ENCODE measurements at regions not wholly inside any gene's neighbourhood (a gene's known extent, or its start where the extent isn't known, plus 50 kb on each side); places are given as distances from the start of the nearest gene placed in this dataset.
"Not testable (repeated sequence)": the region's sequence is repeated elsewhere in the genome, so short reads cannot be mapped to it uniquely, and the experiment has no call there.

DNA sequence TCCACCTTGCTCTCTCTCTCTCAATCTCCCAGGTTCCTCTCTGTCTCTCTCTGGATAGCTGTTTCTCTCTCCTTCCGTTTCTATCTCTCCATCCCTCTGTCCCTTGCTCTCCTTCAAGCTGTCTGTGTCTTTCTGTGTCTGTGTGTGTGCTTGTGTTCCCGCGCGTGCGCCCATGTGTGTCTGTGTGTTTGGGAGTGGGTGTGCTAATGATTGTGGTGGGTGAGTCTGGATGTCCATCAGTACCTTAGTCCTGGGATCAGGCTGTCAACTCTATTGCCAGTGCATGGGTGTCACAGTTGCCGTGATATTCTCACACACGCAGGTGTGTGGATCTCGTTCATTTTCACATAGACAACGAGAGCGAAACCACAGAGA, 1380.6 kb upstream of the DEFB115 start:
- Histone ChIP-seq H3K9me3 (no peaks in the 10 kb centered on the region), H3K4me3 (no peak overlapping the region), H3K27me3 (replicated peaks; ENCODE audit: insufficient read depth) (no peaks in the 10 kb centered on the region), H3K36me3 (no peaks in the 10 kb centered on the region), H3K27ac (no peak overlapping the region), H3K4me1 (replicated peaks) (no peaks in the 10 kb centered on the region)
- WGBS, result 79% methylated on average over 10 of the region's 10 CpGs
- DNase-seq (ENCODE audit: low spot score), result no peak
- intact Hi-C loops (cut with DNase I), result no loop called here
- TF ChIP-seq POLR2A (IDR thresholded peaks at IDR 0.05) (no peak), POLR2AphosphoS5 (IDR thresholded peaks at IDR 0.05) (no peak)
- TF ChIP-seq, protein P1, sequence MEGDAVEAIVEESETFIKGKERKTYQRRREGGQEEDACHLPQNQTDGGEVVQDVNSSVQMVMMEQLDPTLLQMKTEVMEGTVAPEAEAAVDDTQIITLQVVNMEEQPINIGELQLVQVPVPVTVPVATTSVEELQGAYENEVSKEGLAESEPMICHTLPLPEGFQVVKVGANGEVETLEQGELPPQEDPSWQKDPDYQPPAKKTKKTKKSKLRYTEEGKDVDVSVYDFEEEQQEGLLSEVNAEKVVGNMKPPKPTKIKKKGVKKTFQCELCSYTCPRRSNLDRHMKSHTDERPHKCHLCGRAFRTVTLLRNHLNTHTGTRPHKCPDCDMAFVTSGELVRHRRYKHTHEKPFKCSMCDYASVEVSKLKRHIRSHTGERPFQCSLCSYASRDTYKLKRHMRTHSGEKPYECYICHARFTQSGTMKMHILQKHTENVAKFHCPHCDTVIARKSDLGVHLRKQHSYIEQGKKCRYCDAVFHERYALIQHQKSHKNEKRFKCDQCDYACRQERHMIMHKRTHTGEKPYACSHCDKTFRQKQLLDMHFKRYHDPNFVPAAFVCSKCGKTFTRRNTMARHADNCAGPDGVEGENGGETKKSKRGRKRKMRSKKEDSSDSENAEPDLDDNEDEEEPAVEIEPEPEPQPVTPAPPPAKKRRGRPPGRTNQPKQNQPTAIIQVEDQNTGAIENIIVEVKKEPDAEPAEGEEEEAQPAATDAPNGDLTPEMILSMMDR (IDR thresholded peaks at IDR 0.05), result no peak

DNA sequence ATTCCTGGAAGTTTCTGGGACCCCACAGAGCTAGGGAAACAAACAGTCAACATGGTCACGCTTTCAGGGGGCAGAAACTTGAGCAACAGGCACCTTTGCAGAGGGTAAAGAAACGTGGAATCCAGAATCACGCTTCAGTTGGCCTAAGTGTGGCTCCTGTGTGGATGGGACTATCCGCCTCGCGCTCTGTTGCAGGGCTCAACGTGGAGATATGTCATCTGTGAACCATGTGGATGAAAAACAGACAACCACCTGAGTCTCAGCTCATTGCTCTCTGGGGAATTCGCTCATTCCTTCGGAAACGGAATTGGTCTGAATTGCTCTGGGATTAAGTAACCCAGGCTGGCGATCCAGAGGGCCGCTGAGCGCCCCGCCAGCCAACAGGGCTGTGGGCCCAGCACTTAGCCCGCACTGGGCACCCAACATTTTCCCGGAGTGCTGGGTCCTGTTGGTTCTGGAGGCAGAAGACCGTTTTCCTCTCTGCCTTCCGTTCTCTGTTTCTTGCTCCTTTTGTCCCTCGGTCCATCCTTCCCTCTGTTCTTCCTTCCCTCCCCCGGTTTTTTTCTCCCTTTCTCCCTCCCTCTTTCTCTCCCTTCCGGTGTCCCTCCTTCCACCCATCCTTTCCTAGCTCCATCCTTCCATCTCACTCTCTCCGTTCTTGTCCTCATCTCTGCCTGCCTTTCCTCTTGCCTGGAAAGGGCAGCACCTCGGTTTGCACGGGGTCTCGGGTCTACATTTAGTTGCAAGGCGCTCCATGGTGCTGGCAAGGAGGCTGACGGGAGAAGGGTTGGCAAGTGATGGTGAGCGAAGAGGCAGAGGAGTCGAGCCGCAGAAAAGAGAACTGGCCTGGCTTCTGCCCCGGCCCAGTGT, 1379.8 kb upstream of the DEFB115 start:
- intact Hi-C loops (cut with DNase I); H3K9me3 ChIP-seq; DNase-seq (ENCODE audit: low spot score); H3K4me3 ChIP-seq; H3K27ac ChIP-seq; H3K36me3 ChIP-seq; H3K4me1 ChIP-seq (replicated peaks); H3K27me3 ChIP-seq (replicated peaks; ENCODE audit: insufficient read depth): not testable (repeated sequence)
- 54% methylated on average over 31 of the region's 31 CpGs for WGBS

GRCh38 chr20:29878281-29878741, 1379.2 kb upstream of the DEFB115 start:
- no peak overlapping the region for H3K27ac ChIP-seq
- 37% methylated on average over 24 of the region's 24 CpGs for WGBS
- intact Hi-C loops (cut with DNase I), result no loop called here
- H3K9me3 ChIP-seq, result no peaks in the 10 kb centered on the region
- no peaks in the 10 kb centered on the region for H3K27me3 ChIP-seq (replicated peaks; ENCODE audit: insufficient read depth)
- DNase-seq (ENCODE audit: low spot score), result no peak
- H3K4me1 ChIP-seq (replicated peaks), result no peaks in the 10 kb centered on the region
- no peak for TF ChIP-seq POLR2A (IDR thresholded peaks at IDR 0.05)
- no peak for TF ChIP-seq POLR2AphosphoS5 (IDR thresholded peaks at IDR 0.05)
- TF ChIP-seq, protein P1 (IDR thresholded peaks at IDR 0.05), result no peak
- no peak overlapping the region for H3K4me3 ChIP-seq
- H3K36me3 ChIP-seq, result no peaks in the 10 kb centered on the region

- intact Hi-C loops (cut with DNase I), result no loop called here
- DNase-seq (ENCODE audit: low spot score), result no peak
- 45% methylated on average over 24 of the region's 24 CpGs for WGBS
Measured at GRCh38 chr20:29878777-29879442, 1378.6 kb upstream of the DEFB115 start.

DNA sequence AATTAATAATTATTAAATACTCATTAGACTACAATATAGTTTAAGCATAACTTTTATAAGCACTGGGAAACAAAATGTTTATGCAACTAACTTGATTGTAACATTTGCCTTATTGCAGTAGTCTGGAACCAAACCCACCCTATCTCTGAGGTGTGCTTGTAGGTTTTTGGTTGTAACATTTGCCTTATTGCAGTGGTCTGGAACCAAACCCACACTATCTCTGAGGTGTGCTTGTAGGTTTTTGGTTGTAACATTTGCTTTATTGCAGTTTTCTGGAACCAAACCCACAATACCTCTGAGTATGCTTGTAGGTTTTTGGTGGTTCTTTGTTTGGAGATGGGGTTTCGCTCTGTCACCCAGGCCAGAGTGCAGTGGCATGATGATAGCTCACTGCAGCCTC, 1376.4 kb upstream of the DEFB115 start:
- H3K27me3 ChIP-seq (replicated peaks; ENCODE audit: insufficient read depth); H3K4me1 ChIP-seq (replicated peaks); DNase-seq (ENCODE audit: low spot score); intact Hi-C loops (cut with DNase I); H3K4me3 ChIP-seq; H3K9me3 ChIP-seq; H3K27ac ChIP-seq; H3K36me3 ChIP-seq: not testable (repeated sequence)
- 94% methylated on average over 1 of the region's 1 CpG for WGBS

More at GRCh38 chr20:29878777-29879442, 1378.6 kb upstream of the DEFB115 start:
- Histone ChIP-seq H3K36me3 (no peaks in the 10 kb centered on the region), H3K9me3 (no peaks in the 10 kb centered on the region), H3K4me1 (replicated peaks) (no peaks in the 10 kb centered on the region), H3K27me3 (replicated peaks; ENCODE audit: insufficient read depth) (no peaks in the 10 kb centered on the region), H3K27ac (no peak overlapping the region), H3K4me3 (no peak overlapping the region)
- no peak for TF ChIP-seq POLR2A (IDR thresholded peaks at IDR 0.05)
- no peak for TF ChIP-seq POLR2AphosphoS5 (IDR thresholded peaks at IDR 0.05)
- TF ChIP-seq, protein P1 (IDR thresholded peaks at IDR 0.05), result no peak

DNA sequence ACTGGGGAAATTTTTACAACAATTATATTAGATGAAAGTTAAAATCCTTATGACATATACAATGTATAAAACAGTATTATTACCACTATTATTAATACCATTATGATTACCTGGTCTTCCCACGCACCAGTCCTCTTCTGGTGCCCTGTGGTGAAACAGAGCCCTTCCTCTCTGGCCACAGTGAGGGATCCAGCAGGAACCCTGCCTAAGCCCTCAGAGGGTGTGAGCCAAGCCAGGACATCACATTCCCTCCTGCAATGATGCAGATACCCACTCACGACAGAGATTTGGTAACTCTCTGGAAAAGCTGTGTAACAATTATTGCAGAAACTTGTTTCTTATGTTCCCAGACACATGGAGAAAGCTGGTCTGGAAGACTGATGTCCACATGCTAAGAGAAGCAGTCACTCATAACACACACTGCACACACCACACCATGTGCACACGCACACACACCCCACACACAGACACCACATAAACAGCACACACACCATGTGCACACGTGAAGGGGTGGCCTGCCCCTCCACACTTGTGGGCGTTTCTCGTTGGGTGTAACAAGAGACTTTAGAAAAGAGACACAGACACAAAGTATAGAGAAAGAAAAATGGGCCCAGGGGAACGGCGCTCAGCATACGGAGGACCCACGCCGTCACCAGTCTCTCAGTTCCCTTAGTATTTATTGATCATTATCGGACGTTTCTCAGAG, 1373.8 kb upstream of the DEFB115 start:
- H3K4me1 ChIP-seq (replicated peaks); H3K36me3 ChIP-seq; H3K27ac ChIP-seq; H3K4me3 ChIP-seq; H3K27me3 ChIP-seq (replicated peaks; ENCODE audit: insufficient read depth); DNase-seq (ENCODE audit: low spot score); H3K9me3 ChIP-seq; intact Hi-C loops (cut with DNase I): not testable (repeated sequence)
- 62% methylated on average over 13 of the region's 13 CpGs for WGBS

DNA sequence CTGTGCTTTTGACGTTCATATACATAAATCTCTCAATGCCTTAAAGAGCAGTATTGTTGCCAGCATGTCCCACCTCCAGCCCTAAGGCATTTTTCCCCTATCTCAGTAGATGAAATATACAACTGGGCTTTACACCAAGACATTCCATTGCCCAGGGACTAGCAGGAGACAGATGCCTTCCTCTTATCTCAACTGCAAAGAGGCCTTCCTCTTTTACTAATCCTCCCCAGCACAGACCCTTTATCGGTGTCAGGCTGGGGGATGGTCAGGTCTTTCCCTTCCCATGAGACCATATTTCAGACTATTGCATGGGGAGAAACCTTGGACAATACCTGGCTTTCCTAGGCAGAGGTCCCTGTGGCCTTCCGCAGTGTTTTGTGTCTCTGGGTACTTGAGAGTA, 1373.1 kb upstream of the DEFB115 start:
- H3K9me3 ChIP-seq; H3K36me3 ChIP-seq; H3K4me3 ChIP-seq; H3K4me1 ChIP-seq (replicated peaks); DNase-seq (ENCODE audit: low spot score); intact Hi-C loops (cut with DNase I); H3K27me3 ChIP-seq (replicated peaks; ENCODE audit: insufficient read depth); H3K27ac ChIP-seq: not testable (repeated sequence)
- WGBS, result 71% methylated on average over 3 of the region's 3 CpGs

GRCh38 chr20:29885282-29886185, 1371.9 kb upstream of the DEFB115 start:
- intact Hi-C loops (cut with DNase I); H3K36me3 ChIP-seq; H3K9me3 ChIP-seq; DNase-seq (ENCODE audit: low spot score); H3K27me3 ChIP-seq (replicated peaks; ENCODE audit: insufficient read depth); H3K4me3 ChIP-seq; H3K27ac ChIP-seq; H3K4me1 ChIP-seq (replicated peaks): not testable (repeated sequence)
- 25% methylated on average over 2 of the region's 3 CpGs for WGBS

Data from prostate gland (tissue), 2 donors.